ENCODE measurements at regions not wholly inside any gene's neighbourhood (a gene's known extent, or its start where the extent isn't known, plus 50 kb on each side); places are given as distances from the start of the nearest gene placed in this dataset.
"Not testable (repeated sequence)": the region's sequence is repeated elsewhere in the genome, so short reads cannot be mapped to it uniquely, and the experiment has no call there.

DNA sequence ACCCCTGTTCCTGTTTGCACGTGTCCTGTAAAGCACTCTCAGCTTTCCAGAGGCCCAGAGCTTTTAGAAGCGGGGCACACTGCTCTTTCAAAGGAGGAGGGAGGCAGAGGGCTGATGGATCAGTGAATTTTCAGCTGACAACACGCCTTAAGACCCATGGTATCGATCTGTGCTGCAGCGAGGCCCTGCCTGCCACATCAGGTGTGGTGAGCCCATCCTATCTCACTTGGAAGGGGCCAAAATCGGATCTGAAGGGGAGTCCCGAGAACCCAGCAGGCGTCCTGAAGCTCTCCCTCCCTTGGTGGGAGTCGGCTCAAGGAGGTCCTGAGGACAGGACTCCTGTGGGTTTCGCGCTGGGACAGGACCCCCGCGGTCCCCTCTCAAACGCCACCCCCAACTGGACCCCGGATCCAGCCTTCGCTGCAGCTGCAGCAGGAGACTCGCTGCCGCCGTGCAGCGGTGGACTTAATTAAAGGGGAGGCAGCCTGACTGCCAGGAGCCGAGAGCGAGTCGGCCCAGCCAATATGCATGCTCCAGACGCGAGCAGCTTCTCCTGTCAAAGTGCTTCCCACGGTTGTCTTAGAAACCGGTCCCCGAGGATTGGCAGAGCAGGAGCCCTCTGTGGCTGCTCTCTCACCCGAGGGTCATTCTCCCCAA, 580.0 kb upstream of the ZNF337 start:
- ATAC-seq, result no peak
- intact Hi-C loops (cut with DNase I), result no loop called here
- no peaks in the 10 kb centered on the region for H3K27me3 ChIP-seq
- H3K9me3 ChIP-seq, result peaks cover 0 to 12% of the 10 kb centered on the region in 2 donors
- H3K27ac ChIP-seq, result no peak overlapping the region
- peak in 1 of 4 donors; percentile 70 for DNase-seq
- no peak for TF ChIP-seq CTCF (IDR thresholded peaks at IDR 0.05)
- H3K4me3 ChIP-seq, result no peak overlapping the region
- no peaks in the 10 kb centered on the region for H3K4me1 ChIP-seq
- H3K36me3 ChIP-seq, result no peaks in the 10 kb centered on the region

DNA sequence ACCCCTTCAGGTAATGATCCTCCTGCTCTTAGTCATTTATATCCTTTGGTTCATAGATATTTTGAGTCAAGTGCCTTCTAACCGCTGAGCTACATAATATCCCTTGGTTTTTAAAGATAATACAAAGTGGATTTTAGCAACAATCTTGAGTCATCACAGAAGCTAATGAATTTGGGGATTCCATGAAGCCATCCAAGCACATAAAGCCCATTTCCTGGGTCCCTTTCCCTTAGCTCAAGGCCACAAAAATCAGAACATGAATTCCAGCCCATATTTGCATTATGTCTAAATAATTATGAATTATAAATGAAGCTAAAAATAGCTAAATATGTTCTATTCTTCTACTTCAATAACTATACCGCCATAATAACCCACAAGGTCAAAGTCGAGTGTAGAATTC, 572.1 kb upstream of the ZNF337 start:
- H3K9me3 ChIP-seq; H3K27ac ChIP-seq; intact Hi-C loops (cut with DNase I); DNase-seq; H3K27me3 ChIP-seq; ATAC-seq; H3K36me3 ChIP-seq; H3K4me3 ChIP-seq; H3K4me1 ChIP-seq: not testable (repeated sequence)

GRCh38 chr20:26260925-26261324, 564.3 kb upstream of the ZNF337 start:
- H3K27me3 ChIP-seq; intact Hi-C loops (cut with DNase I); H3K9me3 ChIP-seq; H3K27ac ChIP-seq; H3K36me3 ChIP-seq; H3K4me1 ChIP-seq; H3K4me3 ChIP-seq; DNase-seq; ATAC-seq: not testable (repeated sequence)

DNA sequence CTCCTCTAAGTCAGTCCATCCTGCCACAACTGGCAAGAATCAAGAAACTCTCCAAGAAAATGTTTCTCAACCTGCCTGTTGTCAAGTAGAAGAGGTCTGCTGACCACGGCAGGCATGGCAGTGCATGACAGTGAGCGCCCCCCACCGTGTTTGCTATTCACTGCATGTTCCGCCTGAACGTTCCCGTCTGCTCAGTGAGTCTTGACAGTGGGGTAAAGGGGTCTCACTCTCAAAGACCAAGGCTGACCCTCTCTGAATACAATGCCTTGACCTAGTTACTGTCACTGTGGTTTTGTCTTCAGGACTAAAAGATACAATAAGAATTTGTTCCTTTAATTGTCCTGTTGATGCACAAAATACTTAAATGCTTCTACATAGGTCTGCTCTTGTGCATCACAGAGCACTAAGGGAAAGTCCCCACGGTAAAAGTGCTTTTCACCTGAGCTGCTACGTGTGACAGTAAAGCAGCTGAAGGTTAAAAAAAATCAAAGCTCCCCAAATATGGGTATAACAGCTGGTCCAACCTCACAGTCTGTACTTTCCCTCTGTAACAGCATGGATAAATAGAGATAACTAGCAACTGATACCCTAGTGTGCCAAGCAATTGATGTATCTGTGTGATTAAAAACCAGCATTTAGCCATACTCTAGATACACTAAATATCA, 555.8 kb upstream of the ZNF337 start:
- H3K4me1 ChIP-seq; H3K4me3 ChIP-seq; DNase-seq; H3K27ac ChIP-seq; H3K27me3 ChIP-seq; H3K36me3 ChIP-seq; ATAC-seq; intact Hi-C loops (cut with DNase I): not testable (repeated sequence)
- H3K9me3 ChIP-seq, result peaks cover 0 to 10% of the 10 kb centered on the region in 2 donors

DNA sequence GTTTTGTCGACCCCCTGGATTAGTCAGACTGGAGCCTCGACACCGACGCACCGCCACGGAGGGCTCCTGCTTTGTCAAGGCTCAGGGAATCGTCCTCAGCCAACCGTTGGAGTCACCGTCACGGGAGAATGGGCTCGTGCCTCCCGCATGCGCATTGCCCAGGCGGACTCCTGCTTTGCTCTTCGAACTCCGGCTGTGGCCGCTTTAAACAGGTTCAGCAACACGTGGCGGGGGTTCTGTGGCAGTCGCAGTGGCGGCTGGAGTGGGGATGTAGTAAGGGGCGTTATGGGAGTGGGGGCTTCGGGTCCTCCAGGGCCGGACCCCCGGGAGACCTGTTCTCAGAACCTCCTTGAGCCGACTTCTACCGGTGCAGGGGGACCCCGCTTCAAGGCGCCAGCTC, 554.7 kb upstream of the ZNF337 start:
- H3K36me3 ChIP-seq; H3K4me1 ChIP-seq; H3K4me3 ChIP-seq; intact Hi-C loops (cut with DNase I); ATAC-seq; H3K27me3 ChIP-seq; H3K27ac ChIP-seq: not testable (repeated sequence)
- peaks cover 0 to 10% of the 10 kb centered on the region in 2 donors for H3K9me3 ChIP-seq
- peak in 1 of 4 donors; percentile 71 for DNase-seq

DNA sequence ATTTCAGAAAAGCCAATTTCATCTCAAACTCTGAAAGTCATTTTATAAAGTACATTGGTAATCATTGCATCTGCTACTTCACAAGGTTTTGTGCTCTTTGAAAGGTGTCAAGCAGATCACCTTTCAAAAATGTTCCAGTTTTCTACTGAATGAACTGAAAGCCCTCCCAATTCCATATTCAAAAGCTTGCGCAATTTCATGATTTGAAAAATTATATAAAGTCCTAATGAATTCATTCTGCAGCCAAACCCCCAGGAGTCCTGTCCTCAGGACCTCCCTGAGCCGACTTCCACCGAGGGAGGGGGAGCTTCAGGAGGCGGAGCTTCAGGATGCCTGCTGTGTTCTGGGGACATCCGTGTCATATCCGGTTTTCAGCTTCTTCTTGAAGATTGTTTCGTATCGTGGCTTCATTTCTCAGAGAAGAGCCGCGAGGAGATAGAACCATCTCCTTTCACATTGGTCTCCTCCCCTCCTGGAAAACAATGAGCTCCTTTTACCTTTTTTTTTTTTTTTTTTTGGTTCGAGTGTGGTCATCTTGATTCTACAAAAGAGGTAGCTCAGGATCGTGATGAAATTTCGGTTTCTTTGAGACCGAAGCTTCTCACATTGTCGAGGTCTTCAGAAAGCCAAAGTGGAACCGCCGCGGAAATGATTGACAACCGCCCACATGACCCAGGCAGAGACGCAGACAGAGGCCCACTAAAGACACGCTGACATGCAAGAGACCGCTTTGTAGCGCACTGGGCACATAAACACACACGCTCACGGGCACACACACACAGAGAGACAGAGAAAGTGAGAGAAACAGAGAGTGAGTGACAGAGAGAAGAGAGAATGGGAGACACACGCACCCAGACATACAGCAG, 553.8 kb upstream of the ZNF337 start:
- H3K27ac ChIP-seq; H3K27me3 ChIP-seq; ATAC-seq; DNase-seq; H3K36me3 ChIP-seq; H3K4me1 ChIP-seq; intact Hi-C loops (cut with DNase I); H3K4me3 ChIP-seq: not testable (repeated sequence)
- peaks cover 0 to 10% of the 10 kb centered on the region in 2 donors for H3K9me3 ChIP-seq

- no peak overlapping the region for H3K4me3 ChIP-seq
- intact Hi-C loops (cut with DNase I), result no loop called here
- peaks cover 0 to 39% of the 10 kb centered on the region in 2 donors for H3K9me3 ChIP-seq
- DNase-seq (no peak), ATAC-seq (no peak)
- no peaks in the 10 kb centered on the region for H3K36me3 ChIP-seq
- no peaks in the 10 kb centered on the region for H3K27me3 ChIP-seq
- H3K4me1 ChIP-seq, result no peaks in the 10 kb centered on the region
- no peak for TF ChIP-seq CTCF (IDR thresholded peaks at IDR 0.05)
- no peak overlapping the region for H3K27ac ChIP-seq
These were observed 547.1 kb upstream of the ZNF337 start for GRCh38 chr20:26243731-26244130.

DNA sequence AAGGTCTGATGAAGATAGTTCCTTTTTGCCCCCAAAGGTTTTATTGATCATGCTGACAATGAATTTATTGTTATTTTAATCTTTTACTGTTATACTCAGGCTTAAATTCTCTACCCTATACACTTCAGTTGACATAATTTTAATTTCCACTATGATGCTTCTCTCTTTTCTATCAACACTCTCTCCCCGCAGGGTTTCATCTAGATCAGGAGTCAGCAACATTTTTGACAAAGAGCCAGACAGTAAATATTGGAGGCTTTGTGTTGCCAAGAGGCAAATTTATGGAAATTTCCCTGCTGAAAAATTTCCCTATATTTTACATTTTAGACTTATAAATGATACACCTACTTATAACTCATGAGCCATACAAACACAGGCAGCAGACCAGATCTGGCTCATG, 524.0 kb upstream of the ZNF337 start:
- H3K9me3 ChIP-seq; H3K27me3 ChIP-seq; H3K4me3 ChIP-seq; intact Hi-C loops (cut with DNase I); H3K36me3 ChIP-seq; H3K4me1 ChIP-seq; DNase-seq; H3K27ac ChIP-seq; ATAC-seq: not testable (repeated sequence)

DNA sequence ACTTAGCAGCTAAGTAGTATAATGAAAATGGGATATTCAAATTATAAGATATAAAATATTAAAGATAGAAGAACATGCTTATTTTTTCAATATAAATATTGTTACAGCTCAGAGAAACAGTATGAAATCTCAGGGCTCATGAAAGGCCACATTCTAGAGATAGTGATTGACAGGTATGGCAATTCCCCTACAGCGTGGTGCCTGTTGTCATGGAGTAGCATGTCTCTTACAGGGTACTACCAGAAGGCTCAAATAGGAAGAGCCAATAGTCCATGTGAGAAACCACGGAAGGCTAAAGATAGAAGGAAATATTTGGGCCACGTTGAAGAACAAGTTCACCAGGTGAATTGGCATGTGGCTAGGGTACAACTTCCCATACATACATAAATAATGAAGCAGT, 522.9 kb upstream of the ZNF337 start:
- DNase-seq; H3K27ac ChIP-seq; H3K4me3 ChIP-seq; H3K27me3 ChIP-seq; ATAC-seq; H3K36me3 ChIP-seq; H3K9me3 ChIP-seq; intact Hi-C loops (cut with DNase I); H3K4me1 ChIP-seq: not testable (repeated sequence)
